GM13976 (cell line): ENCODE measurements at regions not wholly inside any gene's neighbourhood (a gene's known extent, or its start where the extent isn't known, plus 50 kb on each side); places are given as distances from the start of the nearest gene placed in this dataset.

ENCODE experiments used
- DNase-seq: peaks from one replicate; pipeline ENCODE4 v3.0.0; 2012; ENCODE audit warnings: low spot score
- in situ Hi-C: fragments of 300-500 bp; cut with MboI; formaldehyde crosslinking; loops from one replicate; pipeline ENCODE4 v1.12.0; 2022; ENCODE audit warnings: low sequenced_read_pairs, mixed read lengths, inconsistent platforms; ENCODE audit not compliant: unreplicated experiment
- TF ChIP-seq, protein P1 (sequence below): IDR thresholded peaks from 2 replicates; pipeline ENCODE4 v1.5.1; 2012; ENCODE audit warnings: borderline replicate concordance, mild to moderate bottlenecking; ENCODE audit not compliant: insufficient read depth; ENCODE audit errors: extremely low read depth, missing control alignments, control extremely low read depth

- TF ChIP-seq, protein P1, sequence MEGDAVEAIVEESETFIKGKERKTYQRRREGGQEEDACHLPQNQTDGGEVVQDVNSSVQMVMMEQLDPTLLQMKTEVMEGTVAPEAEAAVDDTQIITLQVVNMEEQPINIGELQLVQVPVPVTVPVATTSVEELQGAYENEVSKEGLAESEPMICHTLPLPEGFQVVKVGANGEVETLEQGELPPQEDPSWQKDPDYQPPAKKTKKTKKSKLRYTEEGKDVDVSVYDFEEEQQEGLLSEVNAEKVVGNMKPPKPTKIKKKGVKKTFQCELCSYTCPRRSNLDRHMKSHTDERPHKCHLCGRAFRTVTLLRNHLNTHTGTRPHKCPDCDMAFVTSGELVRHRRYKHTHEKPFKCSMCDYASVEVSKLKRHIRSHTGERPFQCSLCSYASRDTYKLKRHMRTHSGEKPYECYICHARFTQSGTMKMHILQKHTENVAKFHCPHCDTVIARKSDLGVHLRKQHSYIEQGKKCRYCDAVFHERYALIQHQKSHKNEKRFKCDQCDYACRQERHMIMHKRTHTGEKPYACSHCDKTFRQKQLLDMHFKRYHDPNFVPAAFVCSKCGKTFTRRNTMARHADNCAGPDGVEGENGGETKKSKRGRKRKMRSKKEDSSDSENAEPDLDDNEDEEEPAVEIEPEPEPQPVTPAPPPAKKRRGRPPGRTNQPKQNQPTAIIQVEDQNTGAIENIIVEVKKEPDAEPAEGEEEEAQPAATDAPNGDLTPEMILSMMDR: no peak
- no peak for DNase-seq
- in situ Hi-C loops: no loop called here
Observed at GRCh38 chr7:8314566-8314965, 52.6 kb upstream of the ICA1 start.

DNA sequence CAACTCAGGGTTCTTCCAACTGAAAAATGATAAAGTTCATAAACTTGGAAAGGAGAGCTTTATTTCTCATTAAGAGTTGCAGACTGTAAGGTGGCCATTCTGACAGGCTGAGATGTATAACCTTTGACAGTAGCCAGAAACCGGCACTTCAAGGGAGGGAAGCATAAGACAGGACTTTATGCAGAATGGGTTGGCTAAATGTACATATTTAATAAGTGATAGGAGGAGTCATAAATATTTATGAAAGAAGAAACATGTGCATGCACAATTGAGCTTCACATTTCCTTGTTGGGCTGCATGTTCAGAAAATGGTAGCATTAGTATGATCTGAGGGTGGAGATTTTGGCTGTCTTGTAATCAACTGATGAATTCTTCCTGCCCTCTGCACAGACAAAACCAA is 57.1 kb upstream of the ICA1 start:
- TF ChIP-seq, protein P1: no peak
- DNase-seq: no peak
- in situ Hi-C loops: no loop called here

GRCh38 chr7:8320174-8320573 is 58.2 kb upstream of the ICA1 start:
- TF ChIP-seq, protein P1: no peak
- DNase-seq: no peak
- in situ Hi-C loops: no loop called here

DNA sequence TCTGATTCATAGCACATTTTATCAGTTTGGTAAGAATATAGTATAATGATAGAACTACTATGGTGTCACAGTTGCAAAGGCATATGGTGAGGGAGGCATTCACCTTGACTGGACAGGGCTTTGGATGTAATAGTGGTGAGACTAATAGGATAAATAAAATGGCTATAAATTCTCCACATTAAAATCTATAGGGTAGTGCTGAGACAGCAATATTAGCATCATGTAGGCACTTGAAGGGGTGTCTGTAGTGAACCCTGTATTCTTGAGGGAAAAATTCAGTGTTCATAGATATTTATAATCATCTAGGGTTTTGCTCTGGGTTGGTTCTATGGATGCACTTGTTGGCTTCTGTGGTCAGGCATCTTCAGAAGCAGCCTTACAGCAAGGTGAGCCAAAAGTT is 59.3 kb upstream of the ICA1 start:
- TF ChIP-seq, protein P1: no peak
- in situ Hi-C loops: no loop called here
- DNase-seq: no peak

DNA sequence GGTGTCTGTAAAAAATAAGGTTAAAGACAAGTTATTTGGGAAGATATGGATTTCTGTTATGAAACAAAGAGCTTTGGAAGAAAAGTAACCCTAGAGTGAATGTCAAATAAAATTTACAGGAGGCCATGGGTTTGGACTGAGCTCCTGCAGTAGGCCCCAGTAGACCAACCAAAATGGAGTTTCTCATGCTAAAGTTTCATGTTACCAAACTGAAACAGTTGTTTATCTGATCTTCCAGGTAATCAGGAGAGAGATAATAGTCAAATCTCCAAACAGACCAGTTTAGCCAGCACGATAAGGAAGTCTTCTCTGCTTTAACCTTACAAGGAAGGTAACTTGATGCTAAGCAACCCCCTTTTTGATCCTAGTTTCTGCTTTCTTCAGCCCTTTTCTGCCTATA is 60.7 kb upstream of the ICA1 start:
- in situ Hi-C loops: no loop called here
- DNase-seq: no peak
- TF ChIP-seq, protein P1: no peak

GRCh38 chr7:8325067-8325466 is 63.1 kb upstream of the ICA1 start:
- no peak for DNase-seq
- in situ Hi-C loops: no loop called here
- TF ChIP-seq, protein P1: no peak

DNA sequence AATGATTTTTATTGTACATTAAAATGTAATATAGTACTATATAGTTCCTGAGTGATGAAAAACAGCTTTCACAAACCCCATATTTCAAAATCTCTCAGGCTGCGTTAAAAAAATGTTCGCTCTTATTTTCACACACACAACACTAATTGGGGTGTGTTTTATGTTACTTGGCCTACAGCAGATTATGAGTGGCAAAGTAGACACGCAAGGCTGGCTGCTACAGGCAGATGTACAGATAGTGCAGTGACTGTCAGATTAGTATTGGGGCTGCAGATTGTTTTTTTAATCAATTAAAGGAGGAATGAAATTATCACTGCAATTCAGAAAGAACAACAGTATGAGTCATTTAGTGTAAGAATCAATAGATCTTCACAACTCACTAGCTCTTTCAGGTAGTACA is 65.2 kb upstream of the ICA1 start:
- TF ChIP-seq, protein P1: no peak
- DNase-seq: no peak
- in situ Hi-C loops: no loop called here
